CD4-positive, alpha-beta T cell treated with Interferon alpha-2 for 1 hour (primary cell): ENCODE measurements at regions not wholly inside any gene's neighbourhood (a gene's known extent, or its start where the extent isn't known, plus 50 kb on each side); places are given as distances from the start of the nearest gene placed in this dataset.

Source experiments
- DNase-seq, 2 donors: peaks; one replicate each; pipeline ENCODE4 v3.0.0-alpha.2; 2020 to 2022

DNA sequence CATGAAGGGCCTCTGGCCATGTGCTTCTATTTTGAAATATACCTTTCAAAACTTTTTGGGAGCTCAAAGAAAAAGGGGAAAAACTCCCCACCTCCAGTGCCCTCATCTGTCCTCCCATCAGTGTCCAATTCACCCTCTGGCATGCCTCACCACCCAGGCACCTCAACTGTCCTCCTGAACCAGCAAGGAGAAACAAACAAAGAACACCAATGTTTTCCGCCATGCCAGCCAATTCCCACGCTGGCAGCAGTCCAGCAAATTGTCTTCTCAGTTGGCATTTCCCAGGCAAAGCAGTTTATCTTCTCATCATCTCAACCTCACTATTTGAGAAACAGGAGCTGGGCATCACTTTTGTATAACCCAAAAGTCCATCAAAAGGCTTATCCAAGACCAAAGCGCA lies 496.9 kb downstream of the SOX6 start:
- no peak for DNase-seq

DNA sequence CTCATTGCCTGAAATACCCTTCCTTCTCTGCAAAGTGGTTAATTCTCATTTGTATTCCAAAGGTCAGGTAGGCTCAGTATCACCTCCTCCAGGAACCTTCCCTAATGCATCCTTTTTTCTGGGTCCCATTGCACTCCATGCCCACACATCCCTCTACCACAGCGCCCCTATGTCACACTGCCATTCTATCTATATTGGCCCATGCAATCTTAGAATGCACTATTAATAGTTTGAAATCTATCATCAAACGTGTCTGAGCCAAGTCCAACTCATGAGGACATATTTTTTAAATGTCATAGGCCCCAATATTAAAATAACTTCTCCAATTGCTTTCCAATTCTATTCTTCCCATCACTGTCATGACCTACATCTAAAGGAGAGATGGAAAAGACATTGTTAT lies 495.1 kb downstream of the SOX6 start:
- no peak for DNase-seq

GRCh38 chr11:15863411-15863810 lies 492.9 kb downstream of the SOX6 start:
- no peak for DNase-seq

- no peak for DNase-seq
These were observed 492.1 kb downstream of the SOX6 start for GRCh38 chr11:15864026-15864805.

GRCh38 chr11:15865212-15865987 lies 490.9 kb downstream of the SOX6 start:
- DNase-seq: no peak

DNA sequence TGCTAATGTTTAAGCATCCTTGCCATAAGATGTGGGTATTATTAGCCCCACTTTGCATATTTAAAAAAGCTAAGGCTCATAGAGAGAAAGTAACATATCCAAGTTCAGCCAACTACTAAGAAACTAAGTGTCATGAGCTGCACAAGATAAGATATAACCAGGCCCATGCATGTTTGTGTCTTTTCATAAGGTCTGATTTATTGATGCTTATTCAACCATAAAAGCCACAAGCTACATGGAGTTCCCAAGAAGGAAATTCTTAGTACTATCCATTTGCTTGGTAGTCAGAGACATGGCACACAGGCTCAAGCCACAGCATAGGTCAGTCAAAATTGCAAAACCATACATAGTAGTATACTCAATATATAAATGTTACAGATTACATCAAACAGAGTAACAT lies 488.5 kb downstream of the SOX6 start:
- no peak for DNase-seq

GRCh38 chr11:15870911-15871310 lies 485.4 kb downstream of the SOX6 start:
- no peak for DNase-seq

- no peak for DNase-seq
These were observed 484.3 kb downstream of the SOX6 start for GRCh38 chr11:15871904-15872626.

- DNase-seq: no peak
These were observed 482.8 kb downstream of the SOX6 start for GRCh38 chr11:15873501-15873900.

DNA sequence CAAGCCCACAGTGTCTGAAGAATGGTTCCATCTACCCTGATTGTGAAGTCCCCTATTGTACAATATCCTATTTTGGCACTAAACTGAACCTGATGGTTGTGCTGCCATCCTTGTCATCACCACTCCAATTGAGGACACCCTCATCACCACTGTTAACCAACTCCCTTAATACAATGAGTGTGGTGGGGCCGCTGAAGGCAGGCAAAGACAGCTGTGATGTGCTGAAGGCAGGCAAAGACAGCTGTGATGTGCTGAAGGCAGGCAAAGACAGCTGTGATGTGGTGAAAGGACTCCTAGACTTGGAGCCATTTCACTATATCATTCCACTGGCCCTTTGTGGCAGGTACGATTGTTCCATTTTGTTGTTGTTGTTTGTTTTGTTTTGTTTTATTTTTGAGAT lies 481.6 kb downstream of the SOX6 start:
- DNase-seq: no peak

DNA sequence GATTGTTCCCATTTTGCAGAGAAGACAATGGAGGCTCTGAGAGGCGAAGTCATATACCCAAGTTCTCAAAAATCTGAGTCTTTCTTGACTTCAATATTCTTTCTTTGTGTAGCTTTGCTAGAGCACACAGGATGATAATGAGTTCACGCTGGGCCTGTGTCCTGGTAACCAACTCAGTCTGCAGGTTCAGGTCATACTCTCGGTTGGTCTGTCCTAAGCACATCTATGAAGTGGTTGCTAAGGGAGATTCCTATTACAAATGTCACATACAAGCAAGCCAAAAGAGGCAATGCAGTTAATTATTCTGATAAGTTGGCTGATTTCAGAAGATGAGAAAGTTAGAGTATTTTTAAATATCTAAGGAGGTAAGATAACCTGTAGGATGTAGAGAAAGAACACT lies 481.0 kb downstream of the SOX6 start:
- no peak for DNase-seq

- DNase-seq: no peak
These were observed 480.4 kb downstream of the SOX6 start for GRCh38 chr11:15875943-15876342.

- DNase-seq: no peak
These were observed 477.6 kb downstream of the SOX6 start for GRCh38 chr11:15878756-15879155.

DNA sequence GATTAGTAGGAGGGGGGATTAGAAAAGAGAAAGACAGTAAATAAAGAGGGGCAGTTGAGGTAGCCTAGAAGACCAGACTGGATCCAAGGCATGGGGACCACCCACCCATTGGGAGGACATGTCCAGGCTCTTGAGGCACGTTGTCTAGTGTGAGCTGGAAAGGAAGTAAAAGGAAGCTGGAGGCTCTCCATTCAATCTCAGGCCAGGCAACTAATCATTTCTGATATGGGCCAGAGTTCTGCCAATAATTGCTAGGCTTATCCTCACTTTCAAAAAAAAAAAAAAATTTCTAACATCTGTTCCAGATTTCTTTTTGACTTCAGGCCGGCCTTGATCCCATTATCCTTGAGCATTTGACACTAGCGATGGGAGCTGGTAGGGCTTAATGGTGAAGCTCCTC lies 476.1 kb downstream of the SOX6 start:
- no peak for DNase-seq

DNA sequence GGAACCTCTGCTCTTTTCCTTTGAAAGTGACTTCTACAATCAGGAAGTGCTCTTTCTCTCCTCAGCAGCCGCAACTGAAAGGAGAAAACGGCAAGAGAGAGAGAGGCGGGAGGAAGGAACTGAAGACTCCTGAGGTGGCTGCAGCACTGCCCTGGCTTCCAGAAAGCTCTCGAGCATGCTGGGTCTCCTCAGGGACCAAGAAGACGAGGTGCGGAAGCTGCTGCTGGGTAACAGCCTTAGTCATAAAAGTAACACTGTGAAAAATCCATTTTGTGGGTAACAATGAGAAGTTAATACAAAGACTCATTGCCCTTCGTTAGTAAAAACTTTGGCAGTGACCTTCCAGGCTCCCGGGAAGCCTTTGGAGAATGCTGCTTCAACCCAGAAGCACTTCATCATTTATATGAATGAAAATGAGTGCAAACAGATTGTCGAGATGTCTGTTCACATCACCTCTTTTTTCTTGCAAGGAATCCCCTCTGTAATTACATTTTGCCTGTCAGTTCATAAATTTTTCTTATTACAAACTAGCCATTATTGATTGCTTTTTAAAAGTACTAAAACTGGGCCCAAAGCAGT lies 473.4 kb downstream of the SOX6 start:
- no peak for DNase-seq

DNA sequence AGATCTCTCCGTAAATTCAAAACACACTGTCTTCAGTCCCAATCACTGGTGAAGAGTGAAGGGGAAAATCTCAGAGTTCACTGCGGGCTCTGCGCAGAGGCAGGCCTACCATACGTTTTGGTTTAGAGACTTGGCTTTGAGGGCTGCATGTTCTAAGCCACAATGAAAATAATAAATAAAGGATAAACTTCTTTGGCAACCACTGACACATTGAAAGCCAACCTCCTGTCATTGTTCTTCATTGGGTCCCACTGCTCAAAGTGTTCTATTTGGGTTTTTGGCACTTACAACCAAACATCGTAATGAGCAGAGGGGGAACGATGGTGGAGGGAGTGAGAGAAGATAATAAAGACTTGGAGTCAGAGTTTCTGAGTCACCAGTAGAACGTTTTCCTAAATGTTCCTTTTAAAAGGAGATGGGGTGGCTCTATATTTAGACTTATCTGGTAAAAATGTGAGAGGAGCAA lies 472.9 kb downstream of the SOX6 start:
- no peak for DNase-seq

GRCh38 chr11:15884141-15884540 lies 472.2 kb downstream of the SOX6 start:
- no peak for DNase-seq

- DNase-seq: no peak
These were observed 471.4 kb downstream of the SOX6 start for GRCh38 chr11:15884777-15885540.

DNA sequence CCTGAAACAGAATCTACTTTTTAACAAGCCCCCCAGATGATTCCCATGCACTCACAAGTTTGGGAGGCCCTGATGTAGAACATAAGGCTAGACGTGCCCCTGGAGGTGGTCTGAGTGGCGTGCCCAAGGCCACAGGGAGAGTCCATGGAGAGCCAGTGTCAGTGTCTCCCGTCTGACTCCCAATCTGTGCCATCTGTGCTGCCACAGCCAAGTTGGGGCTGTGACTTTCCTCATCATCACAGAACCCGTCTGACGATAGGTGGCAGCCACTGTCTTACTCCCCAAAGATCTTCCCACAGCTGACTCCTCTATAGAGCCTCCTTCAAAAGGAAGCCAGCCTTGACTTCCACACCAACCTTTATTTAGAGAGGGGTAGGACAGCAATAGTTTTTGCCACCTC lies 470.5 kb downstream of the SOX6 start:
- DNase-seq: no peak

DNA sequence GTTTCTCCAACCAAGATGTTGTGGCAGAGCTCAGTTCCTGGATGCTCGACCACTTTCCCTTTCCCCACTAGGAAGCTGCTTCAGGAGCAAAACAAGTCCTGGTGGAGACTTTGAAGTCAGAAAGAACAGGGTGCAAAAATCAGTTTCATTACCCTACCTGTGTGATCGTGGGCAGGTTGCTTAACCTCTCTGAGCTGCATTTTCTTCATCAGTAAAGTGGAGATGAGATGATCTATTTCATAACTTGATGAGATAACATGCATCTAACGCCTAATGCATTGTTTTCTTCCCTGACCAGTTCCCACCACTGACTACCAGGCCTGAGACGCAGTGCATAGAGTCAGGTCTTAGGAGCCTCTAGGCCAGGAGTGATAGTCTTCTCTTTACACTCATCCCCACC lies 470.0 kb downstream of the SOX6 start:
- DNase-seq: no peak

GRCh38 chr11:15886866-15887265 lies 469.5 kb downstream of the SOX6 start:
- DNase-seq: no peak

DNA sequence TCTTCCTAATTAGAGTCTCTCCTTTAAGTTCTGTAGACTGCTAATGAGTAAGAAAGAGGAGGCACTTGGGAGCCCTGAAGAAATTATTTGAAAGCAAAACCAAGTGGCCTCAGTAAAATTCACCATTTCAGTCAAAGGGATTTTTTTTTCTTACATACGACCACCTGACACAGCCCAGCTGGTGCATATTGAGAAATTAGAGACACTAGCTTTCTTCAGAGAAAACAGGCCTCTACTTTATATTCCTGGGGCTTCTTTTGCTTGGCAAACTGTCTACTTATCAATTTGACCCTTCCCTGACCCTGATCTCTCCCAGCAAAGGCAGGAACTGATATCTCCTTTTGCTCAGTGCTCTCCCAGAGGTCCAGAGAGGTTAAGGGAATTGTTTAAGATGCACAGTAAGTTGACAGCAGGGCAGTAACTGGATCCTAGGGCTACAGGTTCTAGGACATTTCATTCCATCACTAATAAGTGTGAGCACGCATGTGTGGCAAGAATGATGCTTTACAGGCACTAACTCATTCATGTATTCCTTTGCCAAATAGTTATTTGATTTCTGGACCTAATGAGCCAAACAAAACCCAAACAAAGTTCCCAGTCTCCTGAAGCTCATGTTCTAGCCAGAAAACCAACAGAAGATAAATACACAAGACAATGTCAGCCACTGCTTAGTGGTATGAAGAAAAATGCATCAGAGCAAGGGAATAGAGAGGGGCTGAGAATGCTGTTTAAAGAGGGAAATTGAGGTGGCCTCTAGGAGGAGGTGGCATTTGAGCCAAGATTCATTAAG lies 467.6 kb downstream of the SOX6 start:
- no peak for DNase-seq
